Breast epithelium (tissue), 4 donors: ENCODE measurements at regions not wholly inside any gene's neighbourhood (a gene's known extent, or its start where the extent isn't known, plus 50 kb on each side); places are given as distances from the start of the nearest gene placed in this dataset.

Experiments used
- DNase-seq, 2 donors: peaks; one replicate each; pipeline ENCODE4 v3.0.0-alpha.2; 2019; ENCODE audit warnings: low spot score in 2 of 2
- H3K27ac ChIP-seq, 2 donors: fragments of 200-600 bp; sonication (generic) in 1 of 2; one replicate each; pipeline ENCODE4 v1.5.1; 2016 to 2019; ENCODE audit warnings: mild to moderate bottlenecking in 1 of 2
- H3K27me3 ChIP-seq, 2 donors: fragments of 200-600 bp; sonication (generic) in 1 of 2; one replicate each; pipeline versions ENCODE4 v1.5.1 to v1.6.0; 2017 to 2019; ENCODE audit warnings: control low read depth in 1 of 2, mild to moderate bottlenecking in 1 of 2
- H3K36me3 ChIP-seq: fragments of 200-600 bp; one replicate; pipeline ENCODE4 v1.5.1; 2019
- H3K4me1 ChIP-seq, 2 donors: fragments of 200-600 bp; sonication (generic); one replicate each; pipeline ENCODE4 v1.5.1; 2016 to 2019; ENCODE audit warnings: control low read depth in 1 of 2
- H3K4me3 ChIP-seq, 3 donors: fragments of 200-600 bp; sonication (generic); 1 replicate in 2 of 3; 2 replicates in 1 of 3; pipeline ENCODE4 v1.5.1; 2016 to 2019; ENCODE audit warnings: mild to moderate bottlenecking in 3 of 3, moderate library complexity in 2 of 3
- H3K9me3 ChIP-seq, 2 donors: fragments of 200-600 bp; sonication (generic) in 1 of 2; one replicate each; pipeline ENCODE4 v1.5.1; 2016 to 2019; ENCODE audit warnings: control low read depth in 1 of 2
- POLR2A ChIP-seq: fragments of 450-650 bp; IDR thresholded peaks from one replicate; pipeline ENCODE4 v1.6.1; 2016; ENCODE audit warnings: antibody characterized with exemption, mild to moderate bottlenecking, moderate library complexity
- POLR2AphosphoS5 ChIP-seq, 3 donors: sonication (generic); formaldehyde crosslinking; IDR thresholded peaks; one replicate each; pipeline ENCODE4 v1.6.1; 2017; ENCODE audit warnings: antibody characterized with exemption in 3 of 3
- intact Hi-C: fragments of 100-400 bp; cut with DNase I; formaldehyde crosslinking; loops from one replicate; pipeline ENCODE4 v1.15.1; 2023; ENCODE audit warnings: low total_unique reads
- TF ChIP-seq, protein P1 (sequence below), 3 donors: fragments of 450-650 bp; IDR thresholded peaks; one replicate each; pipeline ENCODE4 v1.5.1; 2016 to 2017; ENCODE audit warnings: antibody characterized with exemption in 3 of 3, mild to moderate bottlenecking in 3 of 3, moderate library complexity in 3 of 3

DNA sequence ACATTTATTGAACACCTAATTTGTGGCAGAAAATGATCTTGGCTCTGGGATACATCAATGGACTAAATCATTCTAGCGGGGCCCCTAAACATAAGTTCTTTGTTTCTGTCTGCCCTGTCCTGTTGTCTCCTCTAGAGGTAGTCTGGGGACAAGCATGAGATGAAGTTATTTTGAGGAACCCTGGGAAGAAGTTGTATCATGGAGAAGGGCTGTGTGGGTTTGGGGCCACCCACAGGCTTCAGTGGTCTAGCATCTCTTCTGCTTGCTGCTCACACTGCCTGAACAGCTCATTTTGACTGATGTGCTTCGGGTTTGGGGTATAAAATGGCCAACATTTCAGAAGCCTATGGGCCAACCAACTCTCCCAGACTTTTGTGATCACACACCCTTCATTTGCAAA, 50.3 kb upstream of the OSBPL11 start:
- Histone ChIP-seq H3K36me3 (no peaks in the 10 kb centered on the region), H3K4me3 (no peak overlapping the region), H3K9me3 (no peaks in the 10 kb centered on the region), H3K27ac (no peak overlapping the region), H3K4me1 (no peaks in the 10 kb centered on the region), H3K27me3 (no peaks in the 10 kb centered on the region)
- intact Hi-C loops, result no loop called here
- DNase-seq, result no peak
- TF ChIP-seq POLR2AphosphoS5 (IDR thresholded peaks at IDR 0.05), result no peak

DNA sequence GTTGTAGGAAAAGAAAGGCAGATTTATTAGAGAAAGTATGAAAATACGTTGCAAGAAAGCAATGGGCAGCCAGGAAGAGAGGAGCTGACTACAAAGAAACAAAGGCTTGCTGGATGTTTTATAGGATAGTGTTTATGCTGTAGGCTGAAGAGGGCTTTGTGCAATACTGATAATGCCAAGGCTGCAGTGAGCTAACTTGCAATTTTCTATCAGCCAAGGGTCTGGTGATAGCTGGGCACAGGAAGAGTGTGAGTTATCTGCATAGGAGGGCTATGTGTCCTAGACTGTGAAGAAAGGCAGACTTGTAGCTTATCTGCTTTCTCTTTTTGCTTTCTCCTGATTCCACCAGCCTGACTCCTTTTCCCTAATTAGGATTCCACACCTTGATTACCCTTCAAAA, 51.3 kb upstream of the OSBPL11 start:
- Histone ChIP-seq H3K36me3 (no peaks in the 10 kb centered on the region), H3K27ac (peak overlapping the region; percentile 54 to 64), H3K4me3 (no peak overlapping the region), H3K27me3 (no peaks in the 10 kb centered on the region), H3K9me3 (no peaks in the 10 kb centered on the region), H3K4me1 (no peaks in the 10 kb centered on the region)
- intact Hi-C loops, result no loop called here
- no peak for TF ChIP-seq POLR2A
- DNase-seq, result no peak

DNA sequence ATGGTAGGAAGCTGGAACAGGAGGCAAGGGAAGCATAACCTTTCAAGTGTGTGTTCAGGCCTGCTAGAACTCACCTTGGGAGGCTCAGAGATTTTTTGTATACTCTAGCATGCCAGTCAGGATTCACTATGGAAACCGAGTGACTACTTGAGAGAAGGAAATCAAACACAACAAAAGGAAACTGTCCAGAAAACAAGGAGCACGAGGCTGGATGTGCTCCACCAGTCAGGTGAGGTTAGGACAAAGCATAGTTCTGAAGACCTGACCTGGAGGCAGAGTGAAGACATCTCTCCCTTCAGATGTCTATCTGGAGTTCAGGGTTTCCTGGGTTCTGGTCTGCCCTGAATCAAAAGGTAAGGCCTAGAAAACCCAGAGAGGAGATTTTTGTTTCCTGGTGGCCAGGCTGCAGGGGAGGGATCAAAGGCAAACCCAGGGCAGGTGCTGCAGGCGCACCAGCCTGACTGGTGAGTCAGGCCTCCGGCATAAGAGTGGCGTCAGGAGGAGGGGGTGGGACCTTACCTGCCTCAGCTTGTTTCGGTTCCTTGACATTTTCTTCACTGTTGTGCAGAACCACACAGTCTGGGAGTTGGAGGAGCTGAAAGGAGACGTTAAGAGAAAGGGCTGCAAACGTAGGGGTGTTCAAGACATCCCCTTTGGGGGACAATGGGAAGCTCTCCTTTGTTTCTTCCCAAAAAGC, 52.2 kb upstream of the OSBPL11 start:
- peak in 1 of 2 donors; percentile 44 for DNase-seq
- no peaks in the 10 kb centered on the region for H3K9me3 ChIP-seq
- intact Hi-C loops, result no loop called here
- H3K27ac ChIP-seq, result peak overlapping the region; percentile 54 to 64
- no peaks in the 10 kb centered on the region for H3K27me3 ChIP-seq
- no peaks in the 10 kb centered on the region for H3K4me1 ChIP-seq
- TF ChIP-seq, protein P1, sequence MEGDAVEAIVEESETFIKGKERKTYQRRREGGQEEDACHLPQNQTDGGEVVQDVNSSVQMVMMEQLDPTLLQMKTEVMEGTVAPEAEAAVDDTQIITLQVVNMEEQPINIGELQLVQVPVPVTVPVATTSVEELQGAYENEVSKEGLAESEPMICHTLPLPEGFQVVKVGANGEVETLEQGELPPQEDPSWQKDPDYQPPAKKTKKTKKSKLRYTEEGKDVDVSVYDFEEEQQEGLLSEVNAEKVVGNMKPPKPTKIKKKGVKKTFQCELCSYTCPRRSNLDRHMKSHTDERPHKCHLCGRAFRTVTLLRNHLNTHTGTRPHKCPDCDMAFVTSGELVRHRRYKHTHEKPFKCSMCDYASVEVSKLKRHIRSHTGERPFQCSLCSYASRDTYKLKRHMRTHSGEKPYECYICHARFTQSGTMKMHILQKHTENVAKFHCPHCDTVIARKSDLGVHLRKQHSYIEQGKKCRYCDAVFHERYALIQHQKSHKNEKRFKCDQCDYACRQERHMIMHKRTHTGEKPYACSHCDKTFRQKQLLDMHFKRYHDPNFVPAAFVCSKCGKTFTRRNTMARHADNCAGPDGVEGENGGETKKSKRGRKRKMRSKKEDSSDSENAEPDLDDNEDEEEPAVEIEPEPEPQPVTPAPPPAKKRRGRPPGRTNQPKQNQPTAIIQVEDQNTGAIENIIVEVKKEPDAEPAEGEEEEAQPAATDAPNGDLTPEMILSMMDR (IDR thresholded peaks at IDR 0.05), result no peak
- TF ChIP-seq POLR2AphosphoS5 (IDR thresholded peaks at IDR 0.05) (no peak), POLR2A (no peak)
- no peak overlapping the region for H3K4me3 ChIP-seq
- no peaks in the 10 kb centered on the region for H3K36me3 ChIP-seq

DNA sequence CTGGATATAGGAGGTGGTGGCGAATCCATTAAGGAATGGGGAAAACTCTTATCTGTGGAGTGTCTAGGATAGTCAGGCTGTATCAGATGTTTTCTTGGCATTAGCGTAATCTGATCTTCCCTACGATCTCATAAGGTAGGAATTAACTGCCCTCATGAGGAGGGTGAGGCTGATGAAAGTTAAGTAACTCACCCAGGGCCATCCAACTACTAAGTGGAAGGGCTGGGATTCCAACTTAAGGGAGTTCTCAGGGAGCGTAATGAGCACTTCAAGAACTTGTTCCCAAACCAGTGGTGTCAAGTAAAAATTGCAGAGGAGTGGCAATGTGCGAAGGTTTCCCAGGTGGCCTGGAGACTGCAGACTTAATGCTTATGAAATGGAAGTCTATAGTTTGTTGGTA, 55.9 kb upstream of the OSBPL11 start:
- TF ChIP-seq, protein P1 (IDR thresholded peaks at IDR 0.05), result no peak
- TF ChIP-seq POLR2AphosphoS5 (IDR thresholded peaks at IDR 0.05) (no peak), POLR2A (no peak)
- H3K27me3 ChIP-seq, result no peaks in the 10 kb centered on the region
- no peak overlapping the region for H3K27ac ChIP-seq
- intact Hi-C loops, result no loop called here
- no peaks in the 10 kb centered on the region for H3K36me3 ChIP-seq
- DNase-seq, result no peak
- no peaks in the 10 kb centered on the region for H3K4me1 ChIP-seq
- H3K9me3 ChIP-seq, result no peaks in the 10 kb centered on the region
- no peak overlapping the region for H3K4me3 ChIP-seq

DNA sequence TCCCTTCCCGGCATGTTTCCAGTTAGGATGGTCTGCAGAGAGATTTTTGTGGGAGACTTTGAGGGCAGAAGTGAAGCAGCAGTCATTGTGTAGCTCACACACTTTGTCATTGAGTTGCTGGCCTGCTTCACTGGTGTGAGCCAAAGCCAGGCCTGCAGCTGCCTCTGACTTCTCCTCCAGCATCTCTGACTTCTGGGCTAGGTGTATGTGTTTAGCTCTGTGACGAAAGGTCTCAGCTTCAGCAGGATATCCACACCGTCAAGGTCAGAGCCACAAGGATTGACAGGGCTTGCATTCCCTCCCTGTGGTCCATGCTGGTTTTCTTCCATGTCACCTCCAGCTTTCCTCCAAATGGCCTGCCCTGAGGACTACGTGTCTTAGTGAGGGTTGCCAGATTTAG, 57.1 kb upstream of the OSBPL11 start:
- TF ChIP-seq, protein P1 (IDR thresholded peaks at IDR 0.05), result no peak
- TF ChIP-seq POLR2AphosphoS5 (IDR thresholded peaks at IDR 0.05), result no peak
- TF ChIP-seq POLR2A, result no peak
- H3K4me3 ChIP-seq, result no peak overlapping the region
- H3K36me3 ChIP-seq, result no peaks in the 10 kb centered on the region
- no peaks in the 10 kb centered on the region for H3K9me3 ChIP-seq
- no peak overlapping the region for H3K27ac ChIP-seq
- H3K4me1 ChIP-seq, result no peaks in the 10 kb centered on the region
- intact Hi-C loops, result no loop called here
- no peaks in the 10 kb centered on the region for H3K27me3 ChIP-seq
- DNase-seq, result no peak

DNA sequence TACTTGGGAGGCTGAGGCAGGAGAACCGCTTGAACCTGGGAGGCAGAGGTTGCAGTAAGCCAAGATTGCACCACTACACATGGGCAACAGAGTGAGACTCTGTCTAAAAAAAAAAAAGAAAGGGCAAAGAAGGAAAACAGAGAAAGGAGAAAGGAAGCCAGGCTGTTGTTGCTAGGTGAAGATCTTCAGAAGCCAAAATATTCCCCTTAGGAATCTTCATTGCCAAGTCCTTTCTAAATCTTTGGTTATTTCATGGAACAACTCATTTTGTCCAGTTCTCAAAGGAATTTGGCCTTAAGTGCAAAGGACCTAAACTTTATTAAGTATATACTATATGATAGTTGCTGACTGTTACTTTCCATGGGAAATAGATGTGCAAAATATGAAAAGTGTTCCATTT, 59.2 kb upstream of the OSBPL11 start:
- Histone ChIP-seq H3K4me1 (no peaks in the 10 kb centered on the region), H3K27me3 (no peaks in the 10 kb centered on the region), H3K9me3 (no peaks in the 10 kb centered on the region), H3K27ac (no peak overlapping the region), H3K36me3 (no peaks in the 10 kb centered on the region), H3K4me3 (no peak overlapping the region)
- intact Hi-C loops, result no loop called here
- TF ChIP-seq POLR2AphosphoS5 (IDR thresholded peaks at IDR 0.05) (no peak), POLR2A (no peak)
- TF ChIP-seq, protein P1 (IDR thresholded peaks at IDR 0.05), result no peak
- no peak for DNase-seq
